HG02885 (cell line): ENCODE measurements at regions not wholly inside any gene's neighbourhood (a gene's known extent, or its start where the extent isn't known, plus 50 kb on each side); places are given as distances from the start of the nearest gene placed in this dataset.
"Not testable (repeated sequence)": the region's sequence is repeated elsewhere in the genome, so short reads cannot be mapped to it uniquely, and the experiment has no call there.

ENCODE experiments used
- ATAC-seq: cut with Tn5 transposase; IDR thresholded peaks from one replicate; pipeline ENCODE4 v1.9.1; 2021; ENCODE audit warnings: mild to moderate bottlenecking; ENCODE audit not compliant: unreplicated experiment, poor library complexity

- no peak for ATAC-seq
These were observed 178.4 kb downstream of the MIS18A start for GRCh38 chr21:32100423-32100822.

GRCh38 chr21:32099812-32100416 is 178.9 kb downstream of the MIS18A start:
- ATAC-seq, result no peak

GRCh38 chr21:32096411-32096810 is 182.4 kb downstream of the MIS18A start:
- peak; percentile 39 for ATAC-seq

- no peak for ATAC-seq
These were observed 184.0 kb downstream of the MIS18A start for GRCh38 chr21:32094804-32095203.

- ATAC-seq, result no peak
These were observed 185.0 kb downstream of the MIS18A start for GRCh38 chr21:32093646-32094462.

- ATAC-seq, result no peak
These were observed 187.9 kb downstream of the MIS18A start for GRCh38 chr21:32090956-32091355.

- ATAC-seq, result no peak
These were observed 189.1 kb downstream of the MIS18A start for GRCh38 chr21:32089766-32090165.

GRCh38 chr21:32088471-32088870 is 190.4 kb downstream of the MIS18A start:
- ATAC-seq, result no peak

GRCh38 chr21:32087447-32087846 is 191.4 kb downstream of the MIS18A start:
- ATAC-seq, result no peak

- no peak for ATAC-seq
These were observed 195.7 kb downstream of the MIS18A start for GRCh38 chr21:32083197-32083596.

GRCh38 chr21:32082466-32082865 is 196.4 kb downstream of the MIS18A start:
- no peak for ATAC-seq

GRCh38 chr21:32073593-32073992 is 200.8 kb downstream of the HUNK start:
- no peak for ATAC-seq

- no peak for ATAC-seq
These were observed 200.4 kb downstream of the HUNK start for GRCh38 chr21:32073190-32073589.

GRCh38 chr21:32071620-32072019 is 198.8 kb downstream of the HUNK start:
- ATAC-seq, result not testable (repeated sequence)

GRCh38 chr21:32070676-32071330 is 198.0 kb downstream of the HUNK start:
- no peak for ATAC-seq

- ATAC-seq, result no peak
These were observed 197.3 kb downstream of the HUNK start for GRCh38 chr21:32070126-32070525.

- ATAC-seq, result no peak
These were observed 192.8 kb downstream of the HUNK start for GRCh38 chr21:32065654-32066053.

- ATAC-seq, result no peak
These were observed 191.6 kb downstream of the HUNK start for GRCh38 chr21:32064281-32064910.

GRCh38 chr21:32062591-32063227 is 189.9 kb downstream of the HUNK start:
- ATAC-seq, result no peak

GRCh38 chr21:32061729-32062128 is 188.9 kb downstream of the HUNK start:
- no peak for ATAC-seq
